Cardiac muscle cell (in vitro differentiated cells and primary cell): ENCODE measurements at regions not wholly inside any gene's neighbourhood (a gene's known extent, or its start where the extent isn't known, plus 50 kb on each side); places are given as distances from the start of the nearest gene placed in this dataset.

Experiments
- DNase-seq, 2 donors: peaks; one replicate each; pipeline versions ENCODE4 v3.0.0 to v3.0.0-alpha.2; 2010 to 2017; ENCODE audit warnings: low read depth in 1 of 2, low spot score in 1 of 2
- H3K27ac ChIP-seq: fragments of 200-600 bp; sonication (generic); 2 replicates; pipeline ENCODE4 v1.5.1; 2016
- H3K27me3 ChIP-seq: fragments of 200-600 bp; sonication (generic); 2 replicates; pipeline ENCODE4 v1.6.0; 2016; ENCODE audit warnings: control low read depth
- H3K36me3 ChIP-seq: fragments of 200-600 bp; sonication (generic); 2 replicates; pipeline ENCODE4 v1.5.1; 2016; ENCODE audit warnings: control low read depth
- H3K4me1 ChIP-seq: fragments of 200-600 bp; sonication (generic); 2 replicates; pipeline ENCODE4 v1.8.1; 2017; ENCODE audit warnings: low read depth, mild to moderate bottlenecking, mixed run types
- H3K4me3 ChIP-seq: fragments of 200-600 bp; sonication (generic); 2 replicates; pipeline ENCODE4 v1.5.1; 2016; ENCODE audit warnings: mild to moderate bottlenecking
- H3K9me3 ChIP-seq: fragments of 200-600 bp; sonication (generic); 2 replicates; pipeline ENCODE4 v1.5.1; 2017; ENCODE audit warnings: low read depth, mild to moderate bottlenecking, control low read depth
- CTCF ChIP-seq: IDR thresholded peaks from 2 replicates; pipeline ENCODE4 v1.5.1; 2012; ENCODE audit warnings: low read depth, mild to moderate bottlenecking, low read length

DNA sequence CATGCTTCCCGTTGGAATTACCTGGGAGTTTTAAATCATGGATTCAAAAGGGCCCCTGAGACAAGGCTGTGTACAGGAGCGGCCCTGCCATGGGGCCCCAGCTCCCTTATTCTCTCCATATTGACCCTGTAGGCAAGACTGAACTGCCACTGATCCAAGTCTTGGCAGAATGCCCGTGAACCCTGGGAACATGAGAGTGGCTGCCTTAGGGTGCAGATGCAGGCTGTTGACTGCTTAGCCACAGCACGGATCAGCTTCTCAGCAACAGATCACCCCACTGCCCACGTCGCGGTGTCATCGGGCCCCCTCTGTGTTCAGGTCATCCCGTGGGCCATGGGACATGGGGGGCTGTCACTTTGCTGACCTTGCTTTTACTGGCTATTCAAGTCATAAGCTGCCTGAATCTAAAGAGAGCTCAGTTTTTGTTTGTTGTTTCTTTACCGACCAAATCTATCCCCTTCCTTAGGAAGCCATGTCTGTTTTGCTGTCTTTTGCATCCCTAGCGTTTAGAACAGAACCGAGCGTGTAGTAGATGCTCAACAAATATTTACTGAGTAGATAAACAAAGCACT lies 83.4 kb downstream of the MATN1 start:
- Histone ChIP-seq H3K36me3 (no peaks in the 10 kb centered on the region), H3K4me3 (no peak overlapping the region), H3K27me3 (peaks cover 4% of the 10 kb centered on the region), H3K27ac (no peak overlapping the region), H3K9me3 (no peaks in the 10 kb centered on the region), H3K4me1 (no peaks in the 10 kb centered on the region)
- no peak for DNase-seq
- no peak for TF ChIP-seq CTCF

DNA sequence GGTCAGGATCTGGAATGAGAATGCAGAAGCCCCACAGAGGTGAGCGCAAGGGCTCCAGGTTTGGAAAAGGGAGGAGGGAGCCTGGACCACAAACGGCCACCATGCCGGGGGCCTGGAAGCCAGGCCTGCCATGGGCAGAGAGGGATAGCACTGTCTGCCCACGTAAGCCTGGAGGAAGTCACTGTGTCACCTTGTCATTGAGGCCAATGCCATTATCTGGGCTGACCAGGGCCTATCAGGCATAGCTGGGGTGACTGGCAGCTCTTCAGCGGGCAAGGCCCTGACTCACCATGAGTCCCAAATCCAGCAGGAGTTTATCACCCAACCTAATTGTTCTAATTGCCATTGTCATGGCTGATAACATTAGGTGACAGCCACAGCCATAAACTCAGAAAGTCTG lies 84.6 kb downstream of the MATN1 start:
- no peak for DNase-seq
- Histone ChIP-seq H3K36me3 (no peaks in the 10 kb centered on the region), H3K4me1 (no peaks in the 10 kb centered on the region), H3K27ac (no peak overlapping the region), H3K9me3 (no peaks in the 10 kb centered on the region), H3K27me3 (no peaks in the 10 kb centered on the region), H3K4me3 (no peak overlapping the region)
- no peak for TF ChIP-seq CTCF

GRCh38 chr1:30638086-30638485 lies 85.3 kb downstream of the MATN1 start:
- TF ChIP-seq CTCF: no peak
- H3K36me3 ChIP-seq: no peaks in the 10 kb centered on the region
- no peaks in the 10 kb centered on the region for H3K27me3 ChIP-seq
- H3K27ac ChIP-seq: no peak overlapping the region
- no peak for DNase-seq
- H3K4me1 ChIP-seq: no peaks in the 10 kb centered on the region
- H3K9me3 ChIP-seq: no peaks in the 10 kb centered on the region
- H3K4me3 ChIP-seq: no peak overlapping the region

DNA sequence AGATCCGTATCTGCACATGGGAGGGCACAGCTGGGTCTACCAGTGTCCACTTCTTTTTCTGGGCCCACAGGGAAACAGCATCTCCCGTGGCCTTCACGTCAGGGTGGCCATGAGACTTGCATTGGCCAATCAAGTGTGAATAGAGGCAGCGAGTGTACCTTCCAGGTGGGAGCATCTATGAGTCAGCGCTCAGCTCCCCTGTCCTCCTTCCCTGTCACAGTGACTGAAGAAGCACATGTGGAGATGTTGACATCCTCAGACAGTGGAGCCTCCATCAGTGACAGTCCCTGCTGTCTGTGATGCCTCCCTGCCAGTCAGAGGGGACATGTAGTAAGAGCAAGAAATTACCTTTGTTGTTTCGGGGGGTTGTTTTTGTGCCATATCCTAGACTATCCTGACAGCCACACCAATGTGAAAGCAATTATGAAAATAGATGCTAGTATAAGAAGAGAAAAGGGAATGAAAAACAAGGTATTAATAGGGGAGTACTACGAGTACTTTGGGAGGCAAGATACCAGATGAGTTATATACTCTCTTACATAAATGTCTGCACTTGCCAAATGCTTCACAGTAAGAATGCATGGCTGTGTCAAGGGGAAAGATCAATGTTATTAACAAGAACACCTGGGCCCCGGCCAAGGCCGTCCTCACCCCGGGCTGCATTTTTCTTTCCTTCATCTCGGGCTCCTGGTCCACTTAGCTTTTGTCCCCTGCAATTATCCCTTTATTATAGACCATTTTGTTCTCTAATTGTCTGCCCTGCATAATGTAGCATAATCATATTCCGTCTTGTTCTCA lies 86.0 kb downstream of the MATN1 start:
- no peaks in the 10 kb centered on the region for H3K27me3 ChIP-seq
- no peak overlapping the region for H3K4me3 ChIP-seq
- TF ChIP-seq CTCF: no peak
- H3K4me1 ChIP-seq: no peaks in the 10 kb centered on the region
- DNase-seq: no peak
- no peak overlapping the region for H3K27ac ChIP-seq
- no peaks in the 10 kb centered on the region for H3K9me3 ChIP-seq
- no peaks in the 10 kb centered on the region for H3K36me3 ChIP-seq

GRCh38 chr1:30636621-30637020 lies 86.8 kb downstream of the MATN1 start:
- TF ChIP-seq CTCF: no peak
- Histone ChIP-seq H3K4me3 (no peak overlapping the region), H3K27me3 (no peaks in the 10 kb centered on the region), H3K27ac (no peak overlapping the region), H3K4me1 (no peaks in the 10 kb centered on the region), H3K36me3 (no peaks in the 10 kb centered on the region), H3K9me3 (no peaks in the 10 kb centered on the region)
- DNase-seq: no peak
